Endothelial cell of umbilical vein (primary cell): ENCODE measurements at regions not wholly inside any gene's neighbourhood (a gene's known extent, or its start where the extent isn't known, plus 50 kb on each side); places are given as distances from the start of the nearest gene placed in this dataset.

ENCODE experiments used
- POLR2A ChIP-seq: IDR thresholded peaks from 2 replicates; pipeline ENCODE4 v1.6.1; 2012; ENCODE audit warnings: low read depth, mild to moderate bottlenecking, control low read depth, low read length
- POLR2AphosphoS5 ChIP-seq: IDR thresholded peaks from 2 replicates; pipeline ENCODE4 v1.6.1; 2012; ENCODE audit warnings: low read depth, mild to moderate bottlenecking, control low read depth, low read length, moderate library complexity; ENCODE audit not compliant: insufficient read depth

- TF ChIP-seq POLR2A (no peak), POLR2AphosphoS5 (no peak)
Observed at GRCh38 chr21:32141318-32141633, 137.6 kb downstream of the MIS18A start.
